ENCODE measurements at regions not wholly inside any gene's neighbourhood (a gene's known extent, or its start where the extent isn't known, plus 50 kb on each side); places are given as distances from the start of the nearest gene placed in this dataset.

- dilution Hi-C loops (cut with MboI; ENCODE audit: extremely low pct_ligation_motif_present, low sequenced_read_pairs) (no loop called here), intact Hi-C loops (cut with micrococcal nuclease) (no loop called here)
- Histone ChIP-seq H2AFZ (ENCODE audit: low read depth, low read length) (no peak overlapping the region), H3K27me3 (ENCODE audit: control insufficient read depth in 2 of 2, insufficient read depth in 2 of 2, low read length in 2 of 2) (peaks cover 0 to 2% of the 10 kb centered on the region in 2 experiments), H3K36me3 (ENCODE audit: control insufficient read depth in 2 of 2, extremely low read depth in 1 of 2, insufficient read depth in 2 of 2, low read length in 2 of 2) (no peaks in the 10 kb centered on the region), H4K20me1 (replicated peaks; ENCODE audit: control insufficient read depth, extremely low read depth, insufficient read depth, low read length) (no peaks in the 10 kb centered on the region), H3K27ac (ENCODE audit: insufficient read depth, low read depth, low read length) (no peak overlapping the region), H3K9me3 (replicated peaks; ENCODE audit: control insufficient read depth, insufficient read depth, low read length) (no peaks in the 10 kb centered on the region), H3K79me2 (ENCODE audit: control insufficient read depth, insufficient read depth, low read length) (no peaks in the 10 kb centered on the region), H3K4me3 (replicated peaks in 1 of 3; ENCODE audit: insufficient read depth in 1 of 3, low read depth in 1 of 3, low read length in 3 of 3) (no peak overlapping the region), H3K4me2 (ENCODE audit: insufficient read depth, low read length) (no peak overlapping the region), H3K9me1 (replicated peaks; ENCODE audit: control insufficient read depth, extremely low read depth, insufficient read depth, low read length) (no peaks in the 10 kb centered on the region), H3K9ac (replicated peaks; ENCODE audit: extremely low read depth, insufficient read depth, low read length) (no peak overlapping the region), H3K4me1 (ENCODE audit: control insufficient read depth, extremely low read depth, insufficient read depth, low read length) (no peaks in the 10 kb centered on the region)
- TF ChIP-seq MAX (IDR thresholded peaks at IDR 0.05; ENCODE audit: insufficient read depth, insufficient read length) (no peak), CTCF (IDR thresholded peaks at IDR 0.05; ENCODE audit: extremely low read depth in 1 of 2, insufficient read depth in 1 of 2, low read depth in 1 of 2, low read length in 2 of 2) (no peak), EZH2 (IDR thresholded peaks at IDR 0.05; ENCODE audit: borderline replicate concordance, low read depth, low read length, severe bottlenecking) (no peak), JUN (IDR thresholded peaks at IDR 0.05; ENCODE audit: borderline replicate concordance, insufficient read depth, insufficient read length, low read depth) (no peak), FOS (IDR thresholded peaks at IDR 0.05; ENCODE audit: borderline replicate concordance, insufficient read depth, low read length) (no peak), GATA2 (IDR thresholded peaks at IDR 0.05; ENCODE audit: insufficient read depth, insufficient read length, low read depth, low read length) (no peak), POLR2AphosphoS5 (IDR thresholded peaks at IDR 0.05; ENCODE audit: insufficient read depth, low read depth, low read length) (no peak), MYC (IDR thresholded peaks at IDR 0.05; ENCODE audit: low read depth, low read length) (no peak), POLR2A (IDR thresholded peaks at IDR 0.05; ENCODE audit: low read depth, low read length) (no peak)
- ChIA-PET POLR2A (no interaction called here), CTCF (interaction anchor here (1.1 to 1.2 kb wide), 2 partner anchors 12 to 21 kb away, joined by 3 read pairs; no protein-coding TSS in a partner anchor)
- FAIRE-seq (no peak), DNase-seq (ENCODE audit: low read depth, low spot score) (no peak)
- BruUV-seq (replicated peaks): no TSS peak
Measured at GRCh38 chr22:22106855-22107254, 124.3 kb upstream of the TOP3B start.

Measured in endothelial cell of umbilical vein (primary cell).